PC-3 (cell line): ENCODE measurements at regions not wholly inside any gene's neighbourhood (a gene's known extent, or its start where the extent isn't known, plus 50 kb on each side); places are given as distances from the start of the nearest gene placed in this dataset.

Experiments used
- CTCF ChIP-seq: fragments of 300-600 bp; sonication (generic); conservative IDR thresholded peaks from 2 replicates; pipeline ENCODE4 v1.5.1; 2017; ENCODE audit warnings: antibody characterized with exemption, low read depth, mild to moderate bottlenecking, low read length
- EZH2 ChIP-seq: fragments of 300-600 bp; sonication (generic); IDR thresholded peaks from one replicate; pipeline ENCODE4 v1.6.1; 2017; ENCODE audit warnings: antibody characterized with exemption, mild to moderate bottlenecking, low read length; ENCODE audit not compliant: unreplicated experiment
- EZH2phosphoT487 ChIP-seq: fragments of 300-600 bp; sonication (generic); IDR thresholded peaks from 2 replicates; pipeline ENCODE4 v1.6.1; 2018; ENCODE audit warnings: mild to moderate bottlenecking, antibody characterized with exemption, low read length, borderline replicate concordance

GRCh38 chr6:164016056-164016455, 601.5 kb downstream of the QKI start:
- no peak for TF ChIP-seq EZH2
- no peak for TF ChIP-seq CTCF
- TF ChIP-seq EZH2phosphoT487, result no peak
